Endothelial cell of umbilical vein (primary cell): ENCODE measurements at regions not wholly inside any gene's neighbourhood (a gene's known extent, or its start where the extent isn't known, plus 50 kb on each side); places are given as distances from the start of the nearest gene placed in this dataset.

ENCODE experiments used
- CTCF ChIP-seq, 2 donors: IDR thresholded peaks; 1 replicate in 1 of 2; 2 replicates in 1 of 2; pipeline ENCODE4 v1.5.1; 2011; ENCODE audit warnings: low read length in 2 of 2, mild to moderate bottlenecking in 2 of 2, moderate library complexity in 2 of 2, control low read depth in 1 of 2, inconsistent platforms in 1 of 2, low read depth in 1 of 2; ENCODE audit not compliant: insufficient read depth in 1 of 2; ENCODE audit errors: extremely low read depth in 1 of 2
- JUN ChIP-seq: IDR thresholded peaks from 2 replicates; pipeline ENCODE4 v1.6.1; 2011; ENCODE audit warnings: borderline replicate concordance, low read depth; ENCODE audit not compliant: insufficient read length, insufficient read depth

GRCh38 chr1:69201716-69202115 is 366.0 kb upstream of the LRRC7 start:
- no peak for TF ChIP-seq CTCF (IDR thresholded peaks at IDR 0.05; ENCODE audit: extremely low read depth in 1 of 2, insufficient read depth in 1 of 2, low read depth in 1 of 2, low read length in 2 of 2)
- no peak for TF ChIP-seq JUN
